NCI-H2081 treated with DMSO at 0.1 percent for 48 hours (cell line): ENCODE measurements at regions not wholly inside any gene's neighbourhood (a gene's known extent, or its start where the extent isn't known, plus 50 kb on each side); places are given as distances from the start of the nearest gene placed in this dataset.
"Not testable (repeated sequence)": the region's sequence is repeated elsewhere in the genome, so short reads cannot be mapped to it uniquely, and the experiment has no call there.

Experiments
- DNase-seq: peaks from one replicate; lab custom pipeline; 2025; lab: John Stamatoyannopoulos, UW

- no peak for DNase-seq
Observed at GRCh38 chr6:139881236-139881635, 506.8 kb upstream of the CITED2 start.

DNA sequence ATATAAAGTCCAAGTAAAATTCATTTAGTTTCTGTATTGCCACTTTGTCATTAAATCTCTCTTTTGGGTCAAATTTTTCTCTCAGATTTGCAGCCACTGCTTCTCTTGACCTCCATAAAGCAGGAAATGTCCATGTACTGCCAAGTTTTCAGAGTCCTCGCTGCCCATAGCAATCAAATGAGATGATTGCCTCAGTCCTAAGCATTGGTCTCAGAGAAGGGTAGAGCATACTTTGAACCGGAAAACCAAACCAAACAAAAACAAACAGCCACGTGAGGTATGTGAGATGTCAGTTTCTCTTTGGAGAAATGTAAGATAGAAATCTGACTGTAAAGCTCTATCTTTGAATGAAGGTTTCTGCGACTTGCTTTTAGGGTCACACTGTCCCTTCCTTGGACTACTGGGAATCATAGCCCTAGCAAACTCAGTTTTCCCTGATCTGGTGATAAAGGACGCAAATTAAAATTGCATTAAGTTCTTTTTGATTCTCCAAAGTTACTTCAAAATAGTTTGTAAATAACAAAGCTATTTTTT lies 505.4 kb upstream of the CITED2 start:
- no peak for DNase-seq

GRCh38 chr6:139879241-139879640 lies 504.8 kb upstream of the CITED2 start:
- not testable (repeated sequence) for DNase-seq

DNA sequence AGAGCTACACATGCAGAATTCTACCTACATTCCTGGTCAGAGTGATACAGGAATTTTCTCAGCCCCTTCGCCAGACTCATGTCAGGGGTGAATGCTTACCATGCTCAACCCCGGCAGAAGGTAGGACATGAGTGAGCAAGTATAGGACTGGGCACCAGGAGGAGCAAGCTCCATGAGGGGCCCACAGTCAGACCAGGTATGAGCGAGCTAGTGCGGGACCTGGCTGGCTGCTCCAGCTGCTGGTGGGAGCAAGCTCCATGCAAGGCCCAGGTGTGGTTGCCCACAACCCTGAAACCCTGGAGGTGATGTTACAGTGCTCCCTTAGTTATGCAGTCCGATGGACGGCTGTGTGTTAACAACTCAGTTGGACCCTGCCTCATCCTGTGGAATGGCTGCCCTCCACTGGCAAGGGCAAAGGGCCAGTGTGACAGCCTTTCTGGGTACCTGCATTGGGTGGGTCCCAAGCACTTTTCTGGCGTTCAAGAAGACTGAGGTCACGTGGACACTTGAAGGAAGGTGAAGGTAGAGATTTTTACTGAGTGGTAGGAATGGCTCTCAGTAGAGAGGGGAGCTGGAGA lies 503.5 kb upstream of the CITED2 start:
- no peak for DNase-seq

DNA sequence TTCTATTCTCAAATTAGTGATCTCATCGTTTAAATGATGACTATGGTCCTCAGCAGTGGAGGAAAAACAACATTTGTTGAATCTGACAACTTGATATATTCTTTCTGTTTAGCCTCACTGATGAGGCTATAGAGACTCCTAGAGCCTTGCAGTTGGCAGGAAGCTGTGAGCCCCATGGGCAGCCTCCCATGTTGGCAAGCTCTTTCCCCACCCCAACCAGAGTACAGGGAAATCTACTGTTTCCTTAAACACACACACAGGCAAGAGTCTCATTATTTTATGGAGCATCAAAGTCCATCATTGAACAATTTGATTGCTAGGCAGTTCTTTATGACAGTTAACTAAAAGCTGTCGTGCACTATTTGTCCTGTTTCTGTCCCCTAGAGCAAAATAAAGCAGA lies 498.2 kb upstream of the CITED2 start:
- no peak for DNase-seq

DNA sequence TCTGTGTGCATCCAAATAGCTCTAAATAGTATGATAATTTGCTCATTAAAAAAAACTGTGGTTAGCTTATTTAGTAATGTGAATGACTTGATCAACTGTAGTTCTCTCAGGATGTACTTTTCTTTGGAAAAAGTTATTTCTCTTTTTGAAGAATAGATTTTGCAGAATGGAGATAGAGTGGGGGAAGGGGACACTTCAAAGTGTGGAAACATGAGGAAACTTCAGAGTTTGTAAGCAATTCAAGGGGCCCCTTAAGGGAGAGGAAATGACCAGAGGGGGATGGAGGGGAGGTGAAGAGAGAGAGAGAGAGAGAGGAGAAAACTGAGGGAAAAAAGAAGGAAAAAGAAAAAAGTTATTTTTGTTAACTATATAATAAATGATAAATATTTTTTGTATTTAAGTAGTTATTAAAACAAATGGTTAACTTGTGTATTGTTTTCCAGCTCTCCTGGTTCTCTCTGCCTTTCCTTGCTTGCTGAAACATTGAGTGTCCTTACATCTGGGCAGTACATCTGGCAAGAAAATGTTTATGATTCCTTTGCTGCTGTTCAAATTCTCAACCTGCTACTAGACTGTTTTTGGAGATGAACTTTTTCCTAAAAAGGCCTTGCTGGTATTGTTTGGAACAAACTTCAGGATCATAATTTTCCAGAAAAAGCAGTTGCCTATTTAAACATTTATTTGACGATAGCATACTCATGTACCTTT lies 497.5 kb upstream of the CITED2 start:
- DNase-seq, result no peak

DNA sequence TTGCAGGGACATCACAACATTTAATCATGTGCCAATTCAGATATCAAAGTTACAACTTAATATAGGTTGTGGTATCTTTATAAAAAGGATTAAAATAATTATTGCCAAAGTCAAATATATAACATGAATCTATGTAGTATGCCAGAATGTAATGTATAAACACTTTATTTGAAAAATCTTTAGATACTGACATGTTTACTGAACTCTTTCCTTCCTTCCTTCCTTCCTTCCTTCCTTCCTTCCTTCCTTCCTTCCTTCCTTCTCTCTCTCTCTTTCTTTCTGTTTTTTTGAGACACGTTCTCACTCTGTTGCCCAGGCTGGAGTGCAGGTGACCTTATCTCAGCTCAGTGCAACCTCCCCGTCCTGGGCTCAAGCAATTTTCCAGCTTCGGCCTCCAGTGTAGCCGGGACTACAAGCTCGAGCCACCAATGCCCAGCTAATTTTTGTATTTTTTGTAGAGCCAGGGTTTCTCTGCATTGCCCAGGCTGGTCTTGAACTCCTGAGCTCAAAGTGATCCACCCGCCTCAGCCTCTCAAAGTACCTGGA lies 496.8 kb upstream of the CITED2 start:
- DNase-seq, result no peak

DNA sequence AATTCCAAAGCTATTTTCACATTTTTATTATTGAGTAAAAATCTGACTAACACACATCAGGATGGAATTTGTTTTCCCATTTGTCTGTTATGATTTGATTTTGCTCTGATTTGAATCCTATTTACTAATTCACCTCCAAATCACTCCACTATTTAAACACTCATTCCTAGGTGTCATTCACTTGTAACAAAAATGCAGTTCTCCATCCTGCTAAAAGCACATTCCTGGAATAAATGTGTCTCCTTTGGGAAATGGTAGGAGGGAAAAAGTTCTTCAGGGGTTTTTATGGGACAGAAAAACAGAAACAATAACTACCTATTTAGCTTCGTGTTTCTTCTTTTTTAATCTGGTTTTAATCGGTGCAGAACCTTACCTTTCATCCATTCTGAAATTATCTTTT lies 494.1 kb upstream of the CITED2 start:
- no peak for DNase-seq

- DNase-seq, result no peak
Observed at GRCh38 chr6:139863964-139864363, 489.5 kb upstream of the CITED2 start.

DNA sequence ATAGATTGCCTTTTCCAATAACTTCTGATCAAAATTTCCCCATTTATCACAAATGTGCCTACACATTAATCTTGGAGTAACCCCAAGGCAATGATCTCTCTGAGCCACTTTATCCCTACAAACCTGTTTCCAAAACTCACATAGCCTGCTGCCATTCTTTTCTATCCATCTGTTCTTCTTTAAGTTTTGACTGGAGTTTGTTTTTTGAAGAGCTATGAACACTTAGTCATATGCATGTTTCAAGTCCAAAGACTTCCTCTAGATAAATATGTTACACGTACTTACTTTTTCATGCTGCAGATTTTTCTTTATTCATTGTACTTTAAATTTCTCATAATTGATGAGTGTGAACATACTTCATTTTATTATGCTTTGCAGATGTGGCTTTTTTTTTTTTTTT lies 488.9 kb upstream of the CITED2 start:
- no peak for DNase-seq

DNA sequence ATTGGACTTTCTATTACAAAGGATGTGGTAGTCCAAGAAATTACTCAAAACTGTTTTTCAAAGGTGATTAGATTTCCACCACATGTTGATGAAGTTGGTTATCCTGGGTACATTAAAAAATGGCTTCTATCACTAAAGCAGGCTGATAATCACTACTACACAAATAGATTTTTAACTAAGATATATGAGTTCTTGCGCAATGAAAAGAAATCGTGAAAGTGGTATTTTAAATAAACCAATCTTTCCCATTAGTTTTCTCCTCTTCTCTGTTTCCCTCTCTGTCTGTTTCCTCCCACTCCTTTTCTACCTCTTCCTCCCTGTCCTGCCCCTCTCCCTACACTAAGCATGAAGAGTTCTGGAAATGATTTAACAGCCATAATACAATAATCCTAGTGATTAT lies 487.9 kb upstream of the CITED2 start:
- DNase-seq, result no peak

DNA sequence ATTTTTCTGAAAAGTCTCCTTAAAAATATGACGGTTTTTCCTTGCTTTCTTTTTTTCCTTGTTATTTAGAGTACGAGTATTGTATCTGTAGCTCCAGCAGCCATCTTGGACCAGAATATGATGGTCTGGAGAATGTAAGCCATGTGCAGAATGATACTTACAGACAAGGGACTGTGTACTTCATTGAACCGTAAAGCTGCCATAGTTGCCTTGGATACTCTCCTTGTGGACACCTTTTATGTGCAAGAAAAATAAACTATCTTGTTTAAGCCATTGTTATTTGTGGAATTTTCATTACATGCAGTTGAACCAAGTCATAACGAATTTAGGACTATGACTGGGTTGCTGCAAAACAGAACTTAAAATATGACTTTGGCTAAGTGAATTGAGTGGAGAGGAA lies 485.8 kb upstream of the CITED2 start:
- no peak for DNase-seq

DNA sequence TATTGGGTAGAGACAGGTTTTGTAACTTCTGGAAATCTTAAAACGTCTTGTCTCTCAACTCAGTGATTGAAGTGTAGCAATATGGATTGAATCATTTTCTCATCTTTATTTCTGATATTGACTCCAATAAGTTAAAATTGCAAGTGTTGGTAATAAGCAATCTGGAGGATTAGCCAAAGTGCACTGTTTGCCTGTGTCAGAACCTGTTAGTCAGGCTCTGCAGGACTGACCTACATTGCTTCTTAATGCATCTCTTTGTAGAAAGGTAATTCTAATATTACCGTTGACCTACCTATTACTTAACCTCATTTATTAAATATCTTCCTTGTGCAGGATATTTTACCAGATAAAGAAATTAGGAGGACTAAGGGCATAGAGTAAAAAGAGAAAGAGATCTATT lies 484.0 kb upstream of the CITED2 start:
- no peak for DNase-seq

DNA sequence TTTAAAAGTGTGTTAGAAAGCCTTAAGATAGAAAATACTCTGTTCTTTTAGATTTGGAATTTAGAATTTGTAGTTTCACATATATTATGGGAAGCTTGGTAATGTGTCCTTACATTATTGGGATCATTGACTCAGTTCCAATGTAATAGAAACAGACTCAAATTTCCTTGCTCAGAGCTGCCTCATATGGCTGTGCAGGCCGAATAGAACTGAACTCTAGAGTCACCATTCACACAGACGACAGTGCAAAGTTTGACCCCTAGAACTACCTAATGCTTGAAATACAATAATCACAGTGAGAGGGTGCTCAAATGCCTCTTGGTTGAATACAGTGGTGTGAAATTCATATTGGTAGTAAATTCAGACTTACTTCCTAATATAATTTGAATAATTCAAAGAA lies 482.7 kb upstream of the CITED2 start:
- DNase-seq, result no peak

- DNase-seq, result no peak
Observed at GRCh38 chr6:139856562-139856961, 482.1 kb upstream of the CITED2 start.

GRCh38 chr6:139855671-139856311 lies 481.3 kb upstream of the CITED2 start:
- DNase-seq, result no peak

DNA sequence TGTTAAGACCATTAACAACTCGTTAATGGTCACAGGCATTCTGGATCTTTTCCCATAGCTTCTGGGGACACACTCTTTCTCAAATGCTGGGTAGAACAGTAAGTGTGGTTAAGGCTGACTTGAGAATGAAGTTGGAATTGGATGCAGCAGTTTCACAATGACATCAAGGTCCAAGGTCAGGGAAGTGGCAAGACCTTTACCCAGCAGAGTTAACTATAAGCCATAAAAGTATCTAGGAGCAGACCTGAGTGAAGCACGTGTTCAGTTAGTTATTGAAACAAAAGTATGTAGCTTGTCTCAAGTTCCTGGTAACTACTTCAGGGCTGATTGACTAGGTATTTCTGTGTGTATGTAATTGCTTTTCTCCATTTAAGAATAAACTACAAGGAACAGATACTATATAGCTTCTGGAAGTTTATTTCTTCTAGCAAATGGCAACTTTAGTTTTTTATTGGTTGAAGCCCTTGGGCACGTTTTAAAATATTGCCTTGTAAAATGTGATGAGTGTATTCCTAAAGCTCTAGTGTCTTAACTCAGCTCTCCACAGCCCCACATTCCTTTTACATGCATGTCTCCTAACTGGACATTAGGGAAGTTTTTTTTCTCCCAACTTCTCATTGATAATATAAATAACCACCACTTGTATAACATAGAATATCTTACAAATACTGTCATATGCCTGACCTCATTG lies 479.0 kb upstream of the CITED2 start:
- DNase-seq, result no peak

GRCh38 chr6:139852488-139853140 lies 478.2 kb upstream of the CITED2 start:
- no peak for DNase-seq

DNA sequence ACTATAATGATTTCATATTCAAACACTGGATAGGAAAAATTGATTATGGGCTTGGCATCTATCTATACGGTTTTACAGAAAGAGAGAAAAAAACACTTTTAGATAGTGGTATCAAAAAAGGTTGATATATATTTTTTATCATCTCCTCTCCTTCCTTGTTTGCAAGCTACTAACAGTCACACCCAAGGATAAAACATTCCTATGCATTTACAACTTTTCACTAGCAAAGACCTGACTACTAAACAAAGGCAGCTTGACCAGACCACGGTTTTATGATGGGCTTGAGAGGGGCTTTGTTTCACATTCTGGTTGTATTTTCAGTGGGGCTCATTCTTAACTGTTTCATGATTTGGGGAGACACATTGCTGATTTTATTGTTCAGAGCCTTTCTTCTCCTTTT lies 477.6 kb upstream of the CITED2 start:
- no peak for DNase-seq

GRCh38 chr6:139851206-139851605 lies 476.8 kb upstream of the CITED2 start:
- no peak for DNase-seq

DNA sequence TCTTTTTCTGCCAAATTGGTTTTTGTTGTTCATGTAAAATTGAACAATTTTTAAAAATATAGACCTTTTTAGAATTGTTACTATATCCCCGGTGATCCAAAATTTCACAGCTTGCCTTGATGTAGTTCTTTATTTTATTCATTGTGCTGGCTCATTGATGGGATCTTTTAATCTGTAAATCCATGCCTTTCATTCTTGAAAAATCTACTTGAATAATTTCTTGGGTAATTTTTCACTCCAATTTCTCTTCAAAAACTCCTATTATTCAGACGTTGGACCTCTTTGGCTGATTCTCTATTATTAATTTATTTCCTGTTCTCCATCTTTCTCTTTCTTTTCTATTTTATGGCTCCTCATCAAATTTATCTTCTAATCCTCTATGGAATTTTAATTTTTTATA lies 476.1 kb upstream of the CITED2 start:
- no peak for DNase-seq

DNA sequence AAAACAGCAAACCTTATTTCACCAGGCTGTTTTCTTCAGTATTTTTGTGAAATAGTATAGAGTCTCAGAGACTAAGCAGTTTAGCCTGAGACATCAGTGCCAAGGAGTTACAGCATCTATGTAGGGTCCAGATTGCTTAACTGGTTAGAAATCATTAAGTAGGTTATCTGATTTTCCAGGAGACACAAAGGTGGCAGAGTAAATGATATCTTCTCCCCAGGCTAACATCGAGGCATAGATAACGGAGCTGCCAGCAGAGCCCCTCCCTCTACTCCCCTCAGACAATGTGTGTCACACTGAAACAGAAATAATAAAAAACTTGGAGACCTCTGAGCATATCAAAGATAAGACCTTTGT lies 473.0 kb upstream of the CITED2 start:
- no peak for DNase-seq
